Endodermal cell (in vitro differentiated cells): ENCODE measurements at regions not wholly inside any gene's neighbourhood (a gene's known extent, or its start where the extent isn't known, plus 50 kb on each side); places are given as distances from the start of the nearest gene placed in this dataset.
"Not testable (repeated sequence)": the region's sequence is repeated elsewhere in the genome, so short reads cannot be mapped to it uniquely, and the experiment has no call there.

ENCODE experiments used
- DNase-seq: peaks from one replicate; pipeline ENCODE4 v3.0.0-alpha.2; 2017
- H3K27ac ChIP-seq: 2 replicates; pipeline ENCODE4 v1.5.1; 2013; ENCODE audit warnings: mild to moderate bottlenecking, low read depth, low read length, moderate library complexity
- H3K27me3 ChIP-seq: 2 replicates; pipeline ENCODE4 v1.6.1; 2013; ENCODE audit warnings: mild to moderate bottlenecking, low read length, moderate library complexity; ENCODE audit not compliant: insufficient read depth, control insufficient read depth, poor library complexity, severe bottlenecking
- H3K36me3 ChIP-seq: 2 replicates; pipeline ENCODE4 v1.7.0; 2013; ENCODE audit warnings: mild to moderate bottlenecking, low read length, moderate library complexity; ENCODE audit not compliant: control insufficient read depth, insufficient read depth
- H3K4me1 ChIP-seq: one replicate; pipeline ENCODE4 v1.7.0; 2013; ENCODE audit warnings: low read length; ENCODE audit not compliant: control insufficient read depth, insufficient read depth
- H3K4me3 ChIP-seq: 2 replicates; pipeline ENCODE4 v1.5.1; 2013; ENCODE audit warnings: mild to moderate bottlenecking, low read length, moderate library complexity
- H3K9ac ChIP-seq: 2 replicates; pipeline ENCODE4 v1.6.1; 2013; ENCODE audit warnings: mild to moderate bottlenecking, low read length, moderate library complexity; ENCODE audit not compliant: poor library complexity, severe bottlenecking; ENCODE audit errors: extremely low read depth
- H3K9me3 ChIP-seq: 2 replicates; pipeline ENCODE4 v1.6.1; 2013; ENCODE audit warnings: mild to moderate bottlenecking, low read length, moderate library complexity; ENCODE audit not compliant: control insufficient read depth
- H3K27ac Mint-ChIP-seq: 2 replicates; pipeline ENCODE4 v1.8.0; 2020; ENCODE audit warnings: mixed read lengths
- H3K27me3 Mint-ChIP-seq: 2 replicates; pipeline ENCODE4 v1.8.0; 2021; ENCODE audit warnings: mild to moderate bottlenecking, mixed read lengths; ENCODE audit not compliant: insufficient read depth
- H3K36me3 Mint-ChIP-seq: 2 replicates; pipeline ENCODE4 v1.8.0; 2020; ENCODE audit warnings: low read depth, mixed read lengths
- H3K4me1 Mint-ChIP-seq: 2 replicates; pipeline ENCODE4 v1.8.0; 2020; ENCODE audit warnings: mixed read lengths
- H3K4me3 Mint-ChIP-seq: 2 replicates; pipeline ENCODE4 v1.8.0; 2020; ENCODE audit warnings: mild to moderate bottlenecking, moderate library complexity, mixed read lengths
- H3K9me3 Mint-ChIP-seq: 2 replicates; pipeline ENCODE4 v1.8.0; 2020; ENCODE audit warnings: mild to moderate bottlenecking, mixed read lengths
- WGBS, 2 experiments: methylation state at CpG; one replicate each; pipeline versions ENCODE4 v1.1.5 to v1.1.7; 2013; ENCODE audit warnings: missing lambda C conversion rate in 2 of 2, mixed read lengths in 1 of 2; ENCODE audit not compliant: insufficient coverage in 1 of 2, insufficient read length in 1 of 2; 5-methylcytosine and 5-hydroxymethylcytosine counted together
- TF ChIP-seq, protein P1 (sequence below): fragments of 200-600 bp; sonication (generic); conservative IDR thresholded peaks from 2 replicates; pipeline ENCODE4 v1.5.0; 2021; ENCODE audit warnings: antibody characterized with exemption, mild to moderate bottlenecking

DNA sequence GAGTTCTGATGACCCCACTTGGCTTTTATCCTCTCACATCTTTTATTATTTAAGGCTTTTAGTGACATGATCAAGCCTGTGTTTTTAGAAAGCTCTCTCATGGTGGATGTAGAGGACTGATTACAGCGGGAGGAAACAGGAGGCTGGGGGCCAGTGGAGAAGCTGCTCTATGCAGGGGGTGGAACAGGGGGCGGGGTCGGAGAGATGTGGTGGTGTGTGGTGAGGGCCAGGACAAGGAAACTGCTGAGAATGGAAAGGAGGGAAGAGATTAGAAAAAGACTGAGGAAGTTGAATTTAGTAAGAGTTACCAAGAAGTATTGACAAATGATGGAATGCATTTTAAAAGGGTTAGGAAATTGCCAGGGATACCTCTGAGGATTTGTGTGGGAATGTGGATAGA is 292.2 kb downstream of the ZIC3 start:
- Mint-ChIP-seq H3K27ac (no peak overlapping the region), H3K4me1 (peaks cover 13% of the 10 kb centered on the region), H3K36me3 (no peaks in the 10 kb centered on the region), H3K4me3 (no peak overlapping the region), H3K27me3 (no peaks in the 10 kb centered on the region), H3K9me3 (peaks cover 46% of the 10 kb centered on the region)
- H3K9ac ChIP-seq: no peak overlapping the region
- H3K4me3 ChIP-seq: no peak overlapping the region
- no peaks in the 10 kb centered on the region for H3K27me3 ChIP-seq
- DNase-seq: no peak
- no peaks in the 10 kb centered on the region for H3K4me1 ChIP-seq
- TF ChIP-seq, protein P1, sequence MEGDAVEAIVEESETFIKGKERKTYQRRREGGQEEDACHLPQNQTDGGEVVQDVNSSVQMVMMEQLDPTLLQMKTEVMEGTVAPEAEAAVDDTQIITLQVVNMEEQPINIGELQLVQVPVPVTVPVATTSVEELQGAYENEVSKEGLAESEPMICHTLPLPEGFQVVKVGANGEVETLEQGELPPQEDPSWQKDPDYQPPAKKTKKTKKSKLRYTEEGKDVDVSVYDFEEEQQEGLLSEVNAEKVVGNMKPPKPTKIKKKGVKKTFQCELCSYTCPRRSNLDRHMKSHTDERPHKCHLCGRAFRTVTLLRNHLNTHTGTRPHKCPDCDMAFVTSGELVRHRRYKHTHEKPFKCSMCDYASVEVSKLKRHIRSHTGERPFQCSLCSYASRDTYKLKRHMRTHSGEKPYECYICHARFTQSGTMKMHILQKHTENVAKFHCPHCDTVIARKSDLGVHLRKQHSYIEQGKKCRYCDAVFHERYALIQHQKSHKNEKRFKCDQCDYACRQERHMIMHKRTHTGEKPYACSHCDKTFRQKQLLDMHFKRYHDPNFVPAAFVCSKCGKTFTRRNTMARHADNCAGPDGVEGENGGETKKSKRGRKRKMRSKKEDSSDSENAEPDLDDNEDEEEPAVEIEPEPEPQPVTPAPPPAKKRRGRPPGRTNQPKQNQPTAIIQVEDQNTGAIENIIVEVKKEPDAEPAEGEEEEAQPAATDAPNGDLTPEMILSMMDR: no peak
- no peak overlapping the region for H3K27ac ChIP-seq
- no peaks in the 10 kb centered on the region for H3K36me3 ChIP-seq
- H3K9me3 ChIP-seq: no peaks in the 10 kb centered on the region
- WGBS, 2 experiments: 64% methylated on average over 3 of the region's 3 CpGs; no CpG with 5 or more reads in 1 of the 2 experiments

DNA sequence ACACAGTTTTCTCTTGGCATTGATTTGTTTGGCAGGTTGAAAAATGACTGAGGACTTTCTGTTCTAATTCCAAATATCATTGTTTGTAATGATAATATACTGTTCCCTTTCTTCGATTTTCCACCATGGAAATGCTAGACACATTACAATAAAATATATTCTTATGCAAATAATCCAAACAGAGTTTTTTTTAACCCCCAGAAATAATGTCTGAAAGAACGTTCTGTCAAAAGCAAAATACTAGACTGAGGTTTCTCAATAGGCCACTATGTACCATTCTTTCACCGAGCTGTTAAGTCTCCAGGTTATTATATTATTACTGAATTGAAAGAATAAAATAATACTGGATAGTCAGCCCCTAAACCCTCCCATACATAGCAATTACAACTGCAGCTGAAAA is 312.5 kb downstream of the ZIC3 start:
- Histone ChIP-seq H3K27ac (no peak overlapping the region), H3K9ac (no peak overlapping the region), H3K4me3 (no peak overlapping the region), H3K36me3 (no peaks in the 10 kb centered on the region), H3K27me3 (no peaks in the 10 kb centered on the region), H3K4me1 (no peaks in the 10 kb centered on the region), H3K9me3 (peaks cover 4% of the 10 kb centered on the region)
- H3K4me1 Mint-ChIP-seq: peaks cover 14% of the 10 kb centered on the region
- DNase-seq: no peak
- peaks cover 47% of the 10 kb centered on the region for H3K9me3 Mint-ChIP-seq
- H3K36me3 Mint-ChIP-seq: no peaks in the 10 kb centered on the region
- no peaks in the 10 kb centered on the region for H3K27me3 Mint-ChIP-seq
- no peak overlapping the region for H3K4me3 Mint-ChIP-seq
- WGBS, 2 experiments: 100% methylated on average over 1 of the region's 3 CpGs; no CpG with 5 or more reads in 1 of the 2 experiments
- no peak overlapping the region for H3K27ac Mint-ChIP-seq
- TF ChIP-seq, protein P1: no peak

DNA sequence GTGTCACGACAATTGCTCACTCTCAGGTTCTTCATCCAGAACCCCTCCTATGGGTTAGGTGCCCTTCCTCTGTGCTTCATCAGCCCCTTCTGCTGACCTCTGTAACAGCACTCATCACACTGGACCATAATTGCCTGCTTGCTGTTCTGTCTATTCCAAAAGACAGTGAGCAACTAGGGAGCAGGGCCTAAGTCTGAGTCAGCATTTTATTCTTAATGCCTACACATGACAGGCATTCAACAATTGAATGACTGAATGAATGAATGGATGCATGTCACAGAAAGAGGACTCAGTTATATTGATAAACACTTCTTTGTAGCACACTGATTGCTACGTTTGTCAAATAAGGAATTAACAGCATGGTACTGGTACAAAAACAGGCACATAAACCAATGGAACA is 317.0 kb downstream of the ZIC3 start:
- Histone ChIP-seq H3K27ac (no peak overlapping the region), H3K27me3 (no peaks in the 10 kb centered on the region), H3K9ac (no peak overlapping the region), H3K4me1 (no peaks in the 10 kb centered on the region), H3K9me3 (peaks cover 4% of the 10 kb centered on the region), H3K36me3 (no peaks in the 10 kb centered on the region), H3K4me3 (no peak overlapping the region)
- no peak overlapping the region for H3K27ac Mint-ChIP-seq
- DNase-seq: no peak
- H3K4me3 Mint-ChIP-seq: no peak overlapping the region
- peaks cover 2% of the 10 kb centered on the region for H3K36me3 Mint-ChIP-seq
- peaks cover 19% of the 10 kb centered on the region for H3K4me1 Mint-ChIP-seq
- no peaks in the 10 kb centered on the region for H3K27me3 Mint-ChIP-seq
- WGBS, 2 experiments: 95 to 100% methylated on average over 2 of the region's 2 CpGs
- TF ChIP-seq, protein P1: no peak
- peaks cover 50% of the 10 kb centered on the region for H3K9me3 Mint-ChIP-seq

DNA sequence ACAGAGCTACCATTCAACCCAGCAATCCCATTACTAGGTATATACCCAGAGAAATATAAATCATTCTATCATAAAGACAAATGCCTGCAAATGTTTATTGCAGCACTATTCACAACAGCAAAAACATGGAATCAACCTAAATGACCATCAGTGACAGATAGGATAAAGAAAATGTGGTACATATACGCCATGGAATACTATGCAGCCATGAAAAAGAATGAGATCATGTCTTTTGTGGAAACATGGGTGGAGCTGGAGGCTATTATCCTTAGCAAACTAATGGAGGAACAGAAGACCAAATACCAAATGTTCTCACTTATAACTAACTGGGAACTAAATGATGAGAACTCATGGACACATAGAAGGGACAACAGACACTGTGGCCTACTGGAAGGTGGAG is 318.9 kb downstream of the ZIC3 start:
- H3K27me3 ChIP-seq, H3K36me3 Mint-ChIP-seq, H3K4me3 ChIP-seq, H3K9me3 ChIP-seq, H3K27ac Mint-ChIP-seq, H3K4me1 ChIP-seq, H3K36me3 ChIP-seq, H3K27me3 Mint-ChIP-seq, H3K4me1 Mint-ChIP-seq, H3K4me3 Mint-ChIP-seq, H3K9ac ChIP-seq, DNase-seq, H3K27ac ChIP-seq: not testable (repeated sequence)
- WGBS, 2 experiments: 89 to 100% methylated on average over 1 of the region's 1 CpG
- peaks cover 48% of the 10 kb centered on the region for H3K9me3 Mint-ChIP-seq
